Osteocyte (in vitro differentiated cells): ENCODE measurements at regions not wholly inside any gene's neighbourhood (a gene's known extent, or its start where the extent isn't known, plus 50 kb on each side); places are given as distances from the start of the nearest gene placed in this dataset.
A peak's percentile ranks its signal among the peaks of the same experiment; 100 is the strongest.
"Not testable (repeated sequence)": the region's sequence is repeated elsewhere in the genome, so short reads cannot be mapped to it uniquely, and the experiment has no call there.

Experiments used
- DNase-seq: peaks from one replicate; pipeline ENCODE4 v3.0.0; 2021; ENCODE audit warnings: mixed read lengths; ENCODE audit not compliant: unreplicated experiment; ENCODE audit errors: extremely low spot score
- H3K27ac Mint-ChIP-seq: one replicate; pipeline ENCODE4 v1.8.0; 2021; ENCODE audit warnings: mild to moderate bottlenecking, mixed read lengths; ENCODE audit not compliant: unreplicated experiment
- H3K27me3 Mint-ChIP-seq: one replicate; pipeline ENCODE4 v1.8.0; 2021; ENCODE audit warnings: mixed read lengths; ENCODE audit not compliant: unreplicated experiment
- H3K36me3 Mint-ChIP-seq: one replicate; pipeline ENCODE4 v1.8.0; 2021; ENCODE audit warnings: mixed read lengths; ENCODE audit not compliant: unreplicated experiment
- H3K4me1 Mint-ChIP-seq: one replicate; pipeline ENCODE4 v1.8.0; 2021; ENCODE audit warnings: mixed read lengths; ENCODE audit not compliant: unreplicated experiment
- H3K4me3 Mint-ChIP-seq: one replicate; pipeline ENCODE4 v1.8.0; 2021; ENCODE audit warnings: mild to moderate bottlenecking, moderate library complexity, mixed read lengths; ENCODE audit not compliant: unreplicated experiment
- H3K9me3 Mint-ChIP-seq: one replicate; pipeline ENCODE4 v1.8.0; 2021; ENCODE audit warnings: mixed read lengths; ENCODE audit not compliant: unreplicated experiment
- TF ChIP-seq, protein P1 (sequence below): fragments of 200-600 bp; sonication (generic); IDR thresholded peaks from 2 replicates; pipeline ENCODE4 v1.5.0; 2021; ENCODE audit warnings: antibody characterized with exemption, mild to moderate bottlenecking, moderate library complexity

DNA sequence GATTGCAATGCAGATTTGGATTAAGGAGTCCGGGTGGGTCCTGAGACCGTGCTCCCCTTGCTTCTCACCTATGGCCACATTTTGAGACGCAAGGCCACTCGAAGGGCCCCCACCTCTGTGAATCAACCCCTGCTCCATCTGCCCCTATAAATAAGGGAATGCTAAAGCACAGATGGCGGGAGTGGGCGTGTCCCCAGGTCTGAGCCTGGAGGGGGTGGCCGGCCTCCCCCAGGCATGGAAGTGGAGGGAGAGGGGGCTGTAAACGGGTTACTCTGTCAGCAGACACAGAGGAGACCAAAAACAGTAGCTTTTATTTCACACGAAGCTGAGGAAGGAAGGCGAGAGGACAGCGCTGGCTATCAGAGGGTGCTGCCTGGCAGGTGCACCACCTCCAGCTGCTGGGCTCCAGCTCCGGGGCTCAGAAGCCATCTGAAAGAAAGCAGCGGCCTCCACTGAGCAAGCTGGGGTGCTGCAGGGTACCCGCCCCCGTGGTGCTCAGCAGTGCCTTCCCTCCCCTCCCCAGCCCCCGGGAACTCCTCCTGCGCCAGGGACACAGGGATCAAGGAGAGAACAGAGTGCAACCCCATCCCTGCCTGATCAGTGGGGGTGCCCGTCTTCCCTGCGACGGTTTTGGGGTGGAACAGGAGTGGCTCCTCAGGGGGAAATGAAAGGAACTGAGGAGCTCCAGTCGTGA lies 56.7 kb upstream of the RAB6C start:
- H3K36me3 Mint-ChIP-seq = peaks cover 2% of the 10 kb centered on the region
- no peak overlapping the region for H3K4me3 Mint-ChIP-seq
- peak; percentile 77 for DNase-seq
- H3K9me3 Mint-ChIP-seq = peaks cover 23% of the 10 kb centered on the region
- no peak overlapping the region for H3K27ac Mint-ChIP-seq
- H3K4me1 Mint-ChIP-seq = peaks cover 3% of the 10 kb centered on the region
- TF ChIP-seq, protein P1, sequence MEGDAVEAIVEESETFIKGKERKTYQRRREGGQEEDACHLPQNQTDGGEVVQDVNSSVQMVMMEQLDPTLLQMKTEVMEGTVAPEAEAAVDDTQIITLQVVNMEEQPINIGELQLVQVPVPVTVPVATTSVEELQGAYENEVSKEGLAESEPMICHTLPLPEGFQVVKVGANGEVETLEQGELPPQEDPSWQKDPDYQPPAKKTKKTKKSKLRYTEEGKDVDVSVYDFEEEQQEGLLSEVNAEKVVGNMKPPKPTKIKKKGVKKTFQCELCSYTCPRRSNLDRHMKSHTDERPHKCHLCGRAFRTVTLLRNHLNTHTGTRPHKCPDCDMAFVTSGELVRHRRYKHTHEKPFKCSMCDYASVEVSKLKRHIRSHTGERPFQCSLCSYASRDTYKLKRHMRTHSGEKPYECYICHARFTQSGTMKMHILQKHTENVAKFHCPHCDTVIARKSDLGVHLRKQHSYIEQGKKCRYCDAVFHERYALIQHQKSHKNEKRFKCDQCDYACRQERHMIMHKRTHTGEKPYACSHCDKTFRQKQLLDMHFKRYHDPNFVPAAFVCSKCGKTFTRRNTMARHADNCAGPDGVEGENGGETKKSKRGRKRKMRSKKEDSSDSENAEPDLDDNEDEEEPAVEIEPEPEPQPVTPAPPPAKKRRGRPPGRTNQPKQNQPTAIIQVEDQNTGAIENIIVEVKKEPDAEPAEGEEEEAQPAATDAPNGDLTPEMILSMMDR = no peak
- H3K27me3 Mint-ChIP-seq = peaks cover 6% of the 10 kb centered on the region

DNA sequence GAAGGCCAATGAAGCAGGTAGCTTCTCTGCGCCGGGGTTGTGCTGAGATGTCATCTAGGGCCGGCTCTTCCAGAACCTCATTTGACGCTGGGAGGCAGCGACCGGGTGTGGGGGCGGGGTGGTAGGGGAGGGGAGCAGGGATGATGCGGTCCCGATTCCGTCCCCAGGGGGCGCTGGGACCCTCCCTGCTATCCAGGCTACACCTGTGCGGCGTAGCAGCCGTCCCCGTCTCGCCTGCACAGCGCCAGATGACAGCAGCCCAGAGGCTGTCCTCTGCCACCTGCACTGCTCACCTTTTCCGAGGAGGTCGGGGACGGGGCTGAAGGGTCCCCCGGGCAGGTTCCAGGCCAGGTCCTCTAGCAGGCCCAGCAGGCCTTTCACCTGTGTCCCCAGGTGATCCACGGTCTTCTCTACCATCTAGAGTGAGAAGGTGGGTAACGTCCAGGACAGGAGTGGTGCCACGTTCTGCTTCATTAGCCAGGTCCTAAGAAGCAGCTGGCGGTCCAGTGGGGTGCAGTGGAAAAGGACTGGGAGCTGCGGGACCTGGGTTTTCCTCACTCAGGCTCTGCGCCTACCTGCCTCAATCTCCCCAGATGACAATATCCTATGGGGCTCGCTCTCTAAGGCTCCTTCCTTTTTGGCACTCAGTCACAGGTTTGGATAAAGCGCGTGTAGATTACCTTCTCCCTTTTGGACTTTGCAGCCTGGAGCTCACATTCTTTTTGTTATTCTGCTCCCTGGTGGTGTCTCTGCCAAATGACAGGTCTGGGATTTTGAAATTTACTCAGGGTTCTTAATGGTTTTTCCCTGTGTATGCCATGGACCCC lies 56.0 kb upstream of the RAB6C start:
- peak; percentile 82 for DNase-seq
- peaks cover 3% of the 10 kb centered on the region for H3K4me1 Mint-ChIP-seq
- H3K27ac Mint-ChIP-seq = no peak overlapping the region
- H3K36me3 Mint-ChIP-seq = peaks cover 2% of the 10 kb centered on the region
- no peak overlapping the region for H3K4me3 Mint-ChIP-seq
- H3K27me3 Mint-ChIP-seq = peaks cover 6% of the 10 kb centered on the region
- H3K9me3 Mint-ChIP-seq = peaks cover 15% of the 10 kb centered on the region
- TF ChIP-seq, protein P1 = peak; percentile 58

DNA sequence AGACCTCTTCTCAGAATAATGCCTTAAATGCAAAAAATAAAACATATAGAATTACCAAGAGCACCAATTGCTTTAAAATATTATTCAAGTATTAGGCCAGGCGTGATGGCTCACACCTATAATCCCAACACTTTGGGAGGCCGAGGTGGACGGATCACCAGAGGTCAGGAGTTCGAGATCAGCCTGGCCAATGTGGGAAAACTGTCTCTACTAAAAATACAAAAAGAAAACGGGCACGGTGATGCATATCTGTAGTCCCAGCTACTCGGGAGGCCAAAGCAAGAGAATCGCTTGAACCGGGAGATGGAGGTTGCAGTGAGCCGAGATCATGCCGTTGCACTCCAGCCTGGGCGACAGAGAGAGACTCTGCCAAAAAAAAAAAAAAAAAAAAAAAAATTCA lies 55.4 kb upstream of the RAB6C start:
- DNase-seq = peak; percentile 32
- not testable (repeated sequence) for H3K4me3 Mint-ChIP-seq, H3K27me3 Mint-ChIP-seq, H3K36me3 Mint-ChIP-seq, H3K4me1 Mint-ChIP-seq, H3K27ac Mint-ChIP-seq
- H3K9me3 Mint-ChIP-seq = peaks cover 11% of the 10 kb centered on the region

DNA sequence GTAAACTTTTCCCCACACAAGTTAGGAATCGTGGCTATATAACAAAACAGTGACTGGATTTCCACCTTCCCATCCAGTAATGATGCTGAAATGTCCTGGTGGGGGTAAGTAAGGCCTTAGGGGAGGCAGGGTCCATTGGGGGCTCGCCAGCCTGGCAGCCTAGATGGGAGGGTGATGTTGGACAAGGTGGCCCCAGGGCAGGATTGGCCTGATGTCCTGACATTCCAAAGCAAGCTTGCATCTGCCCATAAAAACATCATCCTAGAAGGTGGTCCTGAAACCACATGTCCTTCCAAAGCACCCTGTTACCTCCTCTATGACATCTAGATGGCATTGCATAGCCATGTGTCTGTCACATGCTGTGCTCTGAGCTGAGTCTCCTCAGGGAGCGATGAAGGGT lies 54.1 kb upstream of the RAB6C start:
- Mint-ChIP-seq H3K4me3 (no peak overlapping the region), H3K9me3 (no peaks in the 10 kb centered on the region), H3K4me1 (peaks cover 3% of the 10 kb centered on the region), H3K36me3 (no peaks in the 10 kb centered on the region), H3K27ac (no peak overlapping the region), H3K27me3 (peaks cover 4% of the 10 kb centered on the region)
- TF ChIP-seq, protein P1 = no peak
- peak; percentile 56 for DNase-seq

DNA sequence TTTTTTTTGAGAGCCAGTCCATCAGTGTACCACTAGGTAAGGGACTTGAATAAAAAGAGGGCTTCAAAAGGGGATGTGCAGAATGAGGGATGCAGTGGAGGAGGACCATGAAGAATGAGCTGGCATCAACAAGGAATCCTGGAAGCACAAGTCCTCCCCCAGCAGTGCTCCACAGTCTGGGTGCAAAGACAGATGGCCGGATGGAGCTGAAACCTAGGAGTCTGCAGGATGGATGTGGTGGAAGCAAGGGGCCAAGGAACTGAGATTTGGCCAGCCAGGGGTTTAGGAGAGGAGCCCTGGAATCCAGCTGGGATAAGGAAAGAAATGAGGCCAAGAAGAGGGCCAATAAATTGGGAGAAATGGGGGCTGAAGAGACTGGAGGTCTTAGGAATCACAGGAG lies 51.8 kb upstream of the RAB6C start:
- Mint-ChIP-seq H3K4me3 (no peak overlapping the region), H3K27ac (no peak overlapping the region), H3K4me1 (peaks cover 3% of the 10 kb centered on the region), H3K36me3 (no peaks in the 10 kb centered on the region), H3K9me3 (no peaks in the 10 kb centered on the region), H3K27me3 (no peaks in the 10 kb centered on the region)
- TF ChIP-seq, protein P1 = no peak
- no peak for DNase-seq
